ENCODE measurements at regions not wholly inside any gene's neighbourhood (a gene's known extent, or its start where the extent isn't known, plus 50 kb on each side); places are given as distances from the start of the nearest gene placed in this dataset.
"Not testable (repeated sequence)": the region's sequence is repeated elsewhere in the genome, so short reads cannot be mapped to it uniquely, and the experiment has no call there.

DNA sequence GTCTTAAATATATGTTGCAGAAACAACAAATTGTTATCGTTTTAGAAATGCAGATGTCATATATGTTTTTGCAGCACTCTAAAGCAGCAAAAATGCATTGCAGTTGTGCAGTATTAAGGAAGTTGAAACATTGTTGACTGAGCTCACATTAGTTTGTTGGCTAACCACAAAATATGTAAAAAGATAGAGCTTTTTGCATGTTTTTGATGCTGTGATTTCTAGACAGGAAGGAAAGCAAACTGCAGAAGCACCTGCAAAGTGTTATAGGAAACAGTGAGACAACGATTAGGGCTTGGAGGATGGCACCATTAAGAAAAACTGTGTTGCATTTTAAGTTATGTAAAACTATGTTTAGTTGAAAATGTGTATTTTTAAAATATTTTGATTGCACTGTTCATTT, 366.7 kb downstream of the SRGAP2C start:
- POLR2A ChIA-PET (ENCODE audit: unreplicated experiment); H2BK20ac ChIP-seq (ENCODE audit: low read depth, low read length): not testable (repeated sequence)

More for the DNA sequence above, 366.7 kb downstream of the SRGAP2C start:
- ATAC-seq (ENCODE audit: low read depth); DNase-seq; BruUV-seq (replicated peaks); H4K5ac ChIP-seq (ENCODE audit: low read depth, low read length); H3K56ac ChIP-seq (ENCODE audit: extremely low read depth, insufficient read depth, low read length); H3K4me1 ChIP-seq (ENCODE audit: control insufficient read depth, insufficient read depth, low read length); H2AFZ ChIP-seq (replicated peaks; ENCODE audit: low read length, poor library complexity); intact Hi-C loops (cut with micrococcal nuclease); H3K9me1 ChIP-seq (ENCODE audit: insufficient read depth, low read length); dilution Hi-C loops (cut with HindIII; ENCODE audit: low sequenced_read_pairs, unreplicated experiment); H2AK9ac ChIP-seq (replicated peaks; ENCODE audit: low read depth, low read length, poor library complexity); H3K4me2 ChIP-seq (ENCODE audit: low read depth, low read length); H3K4ac ChIP-seq (ENCODE audit: low read depth, low read length); H4K91ac ChIP-seq (ENCODE audit: insufficient read depth, low read depth, low read length); H2AK5ac ChIP-seq (ENCODE audit: low read depth, low read length); H2BK5ac ChIP-seq (ENCODE audit: low read depth, low read length, poor library complexity, severe bottlenecking); H4K8ac ChIP-seq (ENCODE audit: low read depth in 2 of 2, low read length in 2 of 2); H3K23ac ChIP-seq (ENCODE audit: low read depth, low read length); H4K20me1 ChIP-seq (ENCODE audit: insufficient read depth, low read length); H3K27ac ChIP-seq (ENCODE audit: insufficient read depth, low read length); H3K14ac ChIP-seq (replicated peaks; ENCODE audit: low read depth, low read length); H3K27me3 ChIP-seq (ENCODE audit: control insufficient read depth, insufficient read depth, low read length); H3K9me3 ChIP-seq (ENCODE audit: control insufficient read depth, insufficient read depth, low read length); in situ Hi-C loops (cut with MboI; ENCODE audit: low sequenced_read_pairs); H3K79me1 ChIP-seq (ENCODE audit: low read depth in 1 of 2, low read length in 2 of 2); H2BK15ac ChIP-seq (ENCODE audit: low read depth, low read length); H2BK120ac ChIP-seq (ENCODE audit: low read depth, low read length); H3K18ac ChIP-seq (ENCODE audit: low read depth, low read length); H3K9ac ChIP-seq (ENCODE audit: low read depth, low read length); CTCF ChIA-PET; H3K36me3 ChIP-seq (ENCODE audit: control insufficient read depth, insufficient read depth, low read length); H3K4me3 ChIP-seq (ENCODE audit: insufficient read depth, low read depth, low read length): not testable (repeated sequence)
- WGBS, 2 experiments (ENCODE audit: extremely low coverage in 2 of 2, insufficient read length in 1 of 2): no CpG with 5 or more reads among the region's 2 CpGs
